T-cell (primary cell): ENCODE measurements at regions not wholly inside any gene's neighbourhood (a gene's known extent, or its start where the extent isn't known, plus 50 kb on each side); places are given as distances from the start of the nearest gene placed in this dataset.

ENCODE experiments used
- ATAC-seq, 4 experiments: fragments of 200-7000 bp in 3 of 4; fragments of 150-1000 bp in 1 of 4; cut with Tn5 transposase; replicated peaks in 1 of 4; 1 replicate in 3 of 4; 2 replicates in 1 of 4; pipeline ENCODE4 v1.10.0; 2021; ENCODE audit warnings: moderate library complexity in 3 of 4, mild to moderate bottlenecking in 2 of 4, moderate number of reproducible peaks in 1 of 4
- CTCF ChIA-PET, 2 donors: fragments of 300-600 bp; sonication (Branson Sonifier 250); formaldehyde crosslinking; loops; one replicate each; lab custom pipeline; 2022; ENCODE audit warnings: antibody characterized with exemption in 2 of 2; lab: Charles Lee
- POLR2A ChIA-PET, 2 donors: fragments of 300-600 bp; sonication (Branson Sonifier 250); formaldehyde crosslinking; loops; one replicate each; lab custom pipeline; 2022; ENCODE audit warnings: antibody characterized with exemption in 2 of 2; lab: Charles Lee
- DNase-seq, 35 experiments: peaks; one replicate each; pipeline versions ENCODE4 v3.0.0 to v3.0.0-alpha.2; 2013 to 2023
- H3K27ac ChIP-seq: one replicate; pipeline ENCODE4 v1.5.1; 2013; ENCODE audit warnings: low read length
- H3K27me3 ChIP-seq, 2 experiments: replicated peaks in 1 of 2; 1 replicate in 1 of 2; 2 replicates in 1 of 2; pipeline versions ENCODE4 v1.6.1 to v1.7.0; 2013; ENCODE audit warnings: low read length in 1 of 2, mixed read lengths in 1 of 2; ENCODE audit not compliant: control insufficient read depth in 2 of 2, insufficient read depth in 2 of 2; ENCODE audit errors: extremely low read depth in 1 of 2
- H3K36me3 ChIP-seq, 2 donors: 1 replicate in 1 of 2; 2 replicates in 1 of 2; pipeline versions ENCODE4 v1.6.1 to v1.7.0; 2013; ENCODE audit warnings: low read length in 1 of 2; ENCODE audit not compliant: control insufficient read depth in 2 of 2, insufficient read depth in 1 of 2; ENCODE audit errors: extremely low read depth in 1 of 2
- H3K4me1 ChIP-seq, 2 experiments: 1 replicate in 1 of 2; 2 replicates in 1 of 2; pipeline versions ENCODE4 v1.6.1 to v1.7.0; 2013; ENCODE audit warnings: low read length in 2 of 2, mixed read lengths in 1 of 2; ENCODE audit not compliant: insufficient read depth in 2 of 2, control insufficient read depth in 1 of 2; ENCODE audit errors: extremely low read depth in 1 of 2
- H3K4me3 ChIP-seq, 2 donors: 1 replicate in 1 of 2; 2 replicates in 1 of 2; pipeline versions ENCODE4 v1.5.1 to v1.7.0; 2013; ENCODE audit warnings: mild to moderate bottlenecking in 2 of 2, low read length in 1 of 2, moderate library complexity in 1 of 2; ENCODE audit not compliant: control insufficient read depth in 1 of 2; ENCODE audit errors: extremely low read depth in 1 of 2
- H3K9me3 ChIP-seq: 2 replicates; pipeline ENCODE4 v1.7.0; 2013
- H3K27ac Mint-ChIP-seq, 2 donors: one replicate each; pipeline ENCODE4 v1.8.0; 2020 to 2021; ENCODE audit warnings: mild to moderate bottlenecking in 2 of 2, mixed read lengths in 2 of 2
- H3K27me3 Mint-ChIP-seq, 2 donors: one replicate each; pipeline ENCODE4 v1.8.0; 2021 to 2022; ENCODE audit warnings: mixed read lengths in 2 of 2
- H3K36me3 Mint-ChIP-seq: one replicate; pipeline ENCODE4 v1.8.0; 2021; ENCODE audit warnings: mixed read lengths
- H3K4me1 Mint-ChIP-seq, 3 donors: one replicate each; pipeline ENCODE4 v1.8.0; 2020 to 2022; ENCODE audit warnings: mixed read lengths in 3 of 3, mild to moderate bottlenecking in 1 of 3
- H3K4me3 Mint-ChIP-seq, 3 donors: one replicate each; pipeline ENCODE4 v1.8.0; 2020 to 2022; ENCODE audit warnings: mild to moderate bottlenecking in 3 of 3, mixed read lengths in 3 of 3, moderate library complexity in 3 of 3
- H3K9me3 Mint-ChIP-seq, 3 donors: one replicate each; pipeline ENCODE4 v1.8.0; 2020 to 2022; ENCODE audit warnings: mixed read lengths in 3 of 3
- WGBS: methylation state at CpG from one replicate; pipeline ENCODE4 v1.1.5; 2013; ENCODE audit warnings: missing lambda C conversion rate; ENCODE audit not compliant: insufficient coverage; 5-methylcytosine and 5-hydroxymethylcytosine counted together

- Mint-ChIP-seq H3K27ac (no peak overlapping the region), H3K27me3 (peaks cover 1 to 3% of the 10 kb centered on the region in 2 donors)
These were observed 158.7 kb upstream of the UBE3A start for GRCh38 chr15:25597571-25597970.

GRCh38 chr15:25596644-25597562 lies 158.1 kb upstream of the UBE3A start:
- 84% methylated on average over 43 of the region's 44 CpGs for WGBS
- no peak for ATAC-seq
- peaks cover 1 to 3% of the 10 kb centered on the region in 2 donors for H3K27me3 Mint-ChIP-seq

More at GRCh38 chr15:25597571-25597970, 158.7 kb upstream of the UBE3A start:
- H3K36me3 Mint-ChIP-seq: no peaks in the 10 kb centered on the region
- no peaks in the 10 kb centered on the region for H3K36me3 ChIP-seq
- H3K9me3 Mint-ChIP-seq: peaks cover 0 to 3% (median 2%) of the 10 kb centered on the region in 3 donors
- H3K9me3 ChIP-seq: no peaks in the 10 kb centered on the region
- H3K4me3 ChIP-seq: no peak overlapping the region
- H3K27ac ChIP-seq: no peak overlapping the region
- H3K4me1 ChIP-seq: no peaks in the 10 kb centered on the region
- peaks cover 0 to 4% of the 10 kb centered on the region in 2 experiments for H3K27me3 ChIP-seq
- no peak for DNase-seq
- H3K4me1 Mint-ChIP-seq: no peaks in the 10 kb centered on the region
- ChIA-PET POLR2A (no interaction called here), CTCF (no interaction called here)
- no peak for ATAC-seq
- WGBS: 34% methylated on average over 2 of the region's 5 CpGs
- no peak overlapping the region for H3K4me3 Mint-ChIP-seq

GRCh38 chr15:25587616-25588340 lies 149.0 kb upstream of the UBE3A start:
- H3K27me3 Mint-ChIP-seq: peaks cover 2 to 7% of the 10 kb centered on the region in 2 donors

More at GRCh38 chr15:25596644-25597562, 158.1 kb upstream of the UBE3A start:
- Histone ChIP-seq H3K36me3 (no peaks in the 10 kb centered on the region), H3K27ac (no peak overlapping the region), H3K4me3 (no peak overlapping the region), H3K4me1 (no peaks in the 10 kb centered on the region), H3K27me3 (peaks cover 0 to 4% of the 10 kb centered on the region in 2 experiments), H3K9me3 (no peaks in the 10 kb centered on the region)
- Mint-ChIP-seq H3K36me3 (no peaks in the 10 kb centered on the region), H3K4me3 (no peak overlapping the region), H3K27ac (no peak overlapping the region), H3K9me3 (peaks cover 4 to 7% (median 5%) of the 10 kb centered on the region in 3 donors), H3K4me1 (no peaks in the 10 kb centered on the region)
- DNase-seq: no peak
- CTCF ChIA-PET: no interaction called here
- POLR2A ChIA-PET: no interaction called here

GRCh38 chr15:25582886-25583285 lies 144.1 kb upstream of the UBE3A start:
- Histone ChIP-seq H3K27ac (no peak overlapping the region), H3K36me3 (no peaks in the 10 kb centered on the region), H3K9me3 (no peaks in the 10 kb centered on the region), H3K27me3 (no peaks in the 10 kb centered on the region), H3K4me1 (no peaks in the 10 kb centered on the region), H3K4me3 (no peak overlapping the region)
- POLR2A ChIA-PET: no interaction called here
- no peaks in the 10 kb centered on the region for H3K36me3 Mint-ChIP-seq
- peaks cover 5% of the 10 kb centered on the region in 2 donors for H3K27me3 Mint-ChIP-seq
- CTCF ChIA-PET: no interaction called here
- H3K4me3 Mint-ChIP-seq: no peak overlapping the region
- no peak overlapping the region for H3K27ac Mint-ChIP-seq
- no peak for DNase-seq
- H3K4me1 Mint-ChIP-seq: no peaks in the 10 kb centered on the region
- ATAC-seq: no peak
- WGBS: 90% methylated on average over 1 of the region's 4 CpGs
- H3K9me3 Mint-ChIP-seq: peaks cover 17 to 23% (median 21%) of the 10 kb centered on the region in 3 donors

More at GRCh38 chr15:25587616-25588340, 149.0 kb upstream of the UBE3A start:
- Histone ChIP-seq H3K4me3 (no peak overlapping the region), H3K9me3 (no peaks in the 10 kb centered on the region), H3K36me3 (no peaks in the 10 kb centered on the region), H3K27me3 (no peaks in the 10 kb centered on the region), H3K4me1 (no peaks in the 10 kb centered on the region), H3K27ac (no peak overlapping the region)
- ChIA-PET CTCF (no interaction called here), POLR2A (interaction anchor here (0.6 to 0.7 kb wide), 2 partner anchors 915 to 1216 kb away, joined by 3 read pairs; no protein-coding TSS in a partner anchor)
- H3K4me3 Mint-ChIP-seq: no peak overlapping the region
- 73% methylated on average over 3 of the region's 7 CpGs for WGBS
- no peaks in the 10 kb centered on the region for H3K4me1 Mint-ChIP-seq
- no peak for DNase-seq
- no peaks in the 10 kb centered on the region for H3K36me3 Mint-ChIP-seq
- no peak for ATAC-seq
- H3K27ac Mint-ChIP-seq: no peak overlapping the region
- peaks cover 16 to 31% (median 26%) of the 10 kb centered on the region in 3 donors for H3K9me3 Mint-ChIP-seq

- Mint-ChIP-seq H3K27me3 (peaks cover 3 to 10% of the 10 kb centered on the region in 2 donors), H3K4me1 (no peaks in the 10 kb centered on the region), H3K27ac (no peak overlapping the region), H3K9me3 (peaks cover 0 to 12% (median 5%) of the 10 kb centered on the region in 3 donors), H3K36me3 (no peaks in the 10 kb centered on the region), H3K4me3 (no peak overlapping the region)
- no peak for DNase-seq
- Histone ChIP-seq H3K27me3 (no peaks in the 10 kb centered on the region), H3K36me3 (no peaks in the 10 kb centered on the region), H3K9me3 (no peaks in the 10 kb centered on the region), H3K27ac (no peak overlapping the region), H3K4me3 (no peak overlapping the region), H3K4me1 (no peaks in the 10 kb centered on the region)
- ATAC-seq: no peak
- CTCF ChIA-PET: no interaction called here
- no CpG with 5 or more reads among the region's 2 CpGs for WGBS
- POLR2A ChIA-PET: no interaction called here
These were observed 140.3 kb upstream of the UBE3A start for GRCh38 chr15:25579127-25579526.

GRCh38 chr15:25572191-25572590 lies 133.4 kb upstream of the UBE3A start:
- Mint-ChIP-seq H3K36me3 (no peaks in the 10 kb centered on the region), H3K9me3 (peaks cover 0 to 5% (median 0%) of the 10 kb centered on the region in 3 donors), H3K4me1 (no peaks in the 10 kb centered on the region), H3K27me3 (peaks cover 0 to 7% of the 10 kb centered on the region in 2 donors), H3K4me3 (no peak overlapping the region), H3K27ac (no peak overlapping the region)
- Histone ChIP-seq H3K27ac (no peak overlapping the region), H3K4me3 (no peak overlapping the region), H3K4me1 (no peaks in the 10 kb centered on the region), H3K36me3 (no peaks in the 10 kb centered on the region), H3K27me3 (peaks cover 0 to 6% of the 10 kb centered on the region in 2 experiments), H3K9me3 (no peaks in the 10 kb centered on the region)
- ATAC-seq: no peak
- no peak for DNase-seq
- POLR2A ChIA-PET: no interaction called here
- 56% methylated on average over 2 of the region's 4 CpGs for WGBS
- CTCF ChIA-PET: no interaction called here
